Caco-2 (cell line): ENCODE measurements at regions not wholly inside any gene's neighbourhood (a gene's known extent, or its start where the extent isn't known, plus 50 kb on each side); places are given as distances from the start of the nearest gene placed in this dataset.

Source experiments
- BruUV-seq: library from RNA; stranded (reverse); fragments of 400-500 nt; replicated peaks from 2 replicates; lab custom pipeline; 2021; lab: Mats Ljungman, UMichigan
- CTCF ChIA-PET: fragments of 300-600 bp; sonication (Branson Sonifier 250); formaldehyde crosslinking; loops from one replicate; lab custom pipeline; 2022; ENCODE audit warnings: antibody characterized with exemption; lab: Charles Lee
- POLR2A ChIA-PET: fragments of 300-600 bp; sonication (Branson Sonifier 250); formaldehyde crosslinking; loops from one replicate; lab custom pipeline; 2022; ENCODE audit warnings: antibody characterized with exemption; lab: Charles Lee
- DNase-seq, 2 experiments: peaks; one replicate each; pipeline versions ENCODE4 v3.0.0 to v3.0.0-alpha.2; 2020 to 2022
- H3K27me3 ChIP-seq: replicated peaks from 2 replicates; pipeline ENCODE4 v1.6.0; 2011; ENCODE audit warnings: low read length; ENCODE audit not compliant: control insufficient read depth, insufficient read depth
- H3K36me3 ChIP-seq: 2 replicates; pipeline ENCODE4 v1.5.1; 2011; ENCODE audit warnings: low read length; ENCODE audit not compliant: control insufficient read depth, insufficient read depth
- H3K4me1 ChIP-seq: fragments of 250-450 bp; sonication (Bioruptor Pico); 2 replicates; pipeline ENCODE4 v1.5.1; 2020; ENCODE audit warnings: mild to moderate bottlenecking
- H3K4me3 ChIP-seq: 2 replicates; pipeline ENCODE4 v1.5.1; 2011; ENCODE audit warnings: low read depth, mild to moderate bottlenecking, control low read depth, low read length
- H3K9me3 ChIP-seq: fragments of 250-450 bp; sonication (Bioruptor Pico); 2 replicates; pipeline ENCODE4 v1.5.1; 2020; ENCODE audit warnings: mild to moderate bottlenecking, moderate library complexity
- H3K27ac Mint-ChIP-seq: one replicate; pipeline ENCODE4 v1.8.0; 2022; ENCODE audit warnings: mixed read lengths; ENCODE audit not compliant: unreplicated experiment
- H3K27me3 Mint-ChIP-seq: one replicate; pipeline ENCODE4 v1.8.0; 2022; ENCODE audit warnings: mixed read lengths; ENCODE audit not compliant: insufficient read depth, unreplicated experiment
- H3K36me3 Mint-ChIP-seq: one replicate; pipeline ENCODE4 v1.8.0; 2022; ENCODE audit warnings: mild to moderate bottlenecking, mixed read lengths; ENCODE audit not compliant: insufficient read depth, unreplicated experiment
- H3K4me1 Mint-ChIP-seq: one replicate; pipeline ENCODE4 v1.8.0; 2022; ENCODE audit warnings: low read depth, mixed read lengths; ENCODE audit not compliant: unreplicated experiment
- H3K4me3 Mint-ChIP-seq: one replicate; pipeline ENCODE4 v1.8.0; 2022; ENCODE audit warnings: mild to moderate bottlenecking, moderate library complexity, mixed read lengths; ENCODE audit not compliant: unreplicated experiment
- H3K9me3 Mint-ChIP-seq: one replicate; pipeline ENCODE4 v1.8.0; 2022; ENCODE audit warnings: mixed read lengths; ENCODE audit not compliant: unreplicated experiment
- CTCF ChIP-seq, 2 experiments: fragments of 200-600 bp in 1 of 2; IDR thresholded peaks; 1 replicate in 1 of 2; 2 replicates in 1 of 2; pipeline versions ENCODE4 v1.5.1 to v1.8.0; 2011 to 2022; ENCODE audit warnings: antibody characterized with exemption in 1 of 2, control low read depth in 1 of 2, inconsistent platforms in 1 of 2, low read depth in 1 of 2, low read length in 1 of 2, mild to moderate bottlenecking in 1 of 2, moderate library complexity in 1 of 2; ENCODE audit not compliant: insufficient read depth in 1 of 2, severe bottlenecking in 1 of 2, unreplicated experiment in 1 of 2
- intact Hi-C: fragments of 100-400 bp; cut with micrococcal nuclease; formaldehyde crosslinking; loops from one replicate; pipeline ENCODE4 v1.10.0; 2022; ENCODE audit not compliant: unreplicated experiment

GRCh38 chr13:109368230-109368629 lies 418.2 kb downstream of the IRS2 start:
- no peaks in the 10 kb centered on the region for H3K27me3 Mint-ChIP-seq
- DNase-seq: no peak
- Histone ChIP-seq H3K4me1 (no peaks in the 10 kb centered on the region), H3K27me3 (no peaks in the 10 kb centered on the region), H3K36me3 (no peaks in the 10 kb centered on the region), H3K9me3 (0 out of 2 replicates have a peak, but pooled peaks cover 8% of the 10 kb centered on the region), H3K4me3 (no peak overlapping the region)
- H3K4me1 Mint-ChIP-seq: no peaks in the 10 kb centered on the region
- no peak overlapping the region for H3K27ac Mint-ChIP-seq
- intact Hi-C loops: no loop called here
- no TSS peak for BruUV-seq
- CTCF ChIA-PET: no interaction called here
- H3K9me3 Mint-ChIP-seq: no peaks in the 10 kb centered on the region
- H3K4me3 Mint-ChIP-seq: no peak overlapping the region
- H3K36me3 Mint-ChIP-seq: no peaks in the 10 kb centered on the region
- POLR2A ChIA-PET: no interaction called here
- TF ChIP-seq CTCF (IDR thresholded peaks at IDR 0.05; ENCODE audit: insufficient read depth in 1 of 2, low read depth in 1 of 2, low read length in 1 of 2, severe bottlenecking in 1 of 2, unreplicated experiment in 1 of 2): no peak

GRCh38 chr13:109366525-109366924 lies 419.9 kb downstream of the IRS2 start:
- no peak overlapping the region for H3K4me3 Mint-ChIP-seq
- no peaks in the 10 kb centered on the region for H3K36me3 Mint-ChIP-seq
- intact Hi-C loops: no loop called here

GRCh38 chr13:109363431-109363830 lies 423.0 kb downstream of the IRS2 start:
- TF ChIP-seq CTCF (IDR thresholded peaks at IDR 0.05; ENCODE audit: insufficient read depth in 1 of 2, low read depth in 1 of 2, low read length in 1 of 2, severe bottlenecking in 1 of 2, unreplicated experiment in 1 of 2): no peak
- Mint-ChIP-seq H3K9me3 (no peaks in the 10 kb centered on the region), H3K27me3 (no peaks in the 10 kb centered on the region), H3K4me1 (no peaks in the 10 kb centered on the region), H3K27ac (no peak overlapping the region), H3K36me3 (no peaks in the 10 kb centered on the region), H3K4me3 (no peak overlapping the region)
- H3K4me1 ChIP-seq: no peaks in the 10 kb centered on the region
- BruUV-seq: no TSS peak
- H3K36me3 ChIP-seq: no peaks in the 10 kb centered on the region
- no peaks in the 10 kb centered on the region for H3K27me3 ChIP-seq
- POLR2A ChIA-PET: no interaction called here
- H3K4me3 ChIP-seq: no peak overlapping the region
- intact Hi-C loops: no loop called here
- DNase-seq: no peak
- CTCF ChIA-PET: no interaction called here
- 0 out of 2 replicates have a peak, but pooled peaks cover 8% of the 10 kb centered on the region for H3K9me3 ChIP-seq

More at GRCh38 chr13:109366525-109366924, 419.9 kb downstream of the IRS2 start:
- no peak for TF ChIP-seq CTCF (IDR thresholded peaks at IDR 0.05; ENCODE audit: insufficient read depth in 1 of 2, low read depth in 1 of 2, low read length in 1 of 2, severe bottlenecking in 1 of 2, unreplicated experiment in 1 of 2)
- ChIA-PET CTCF (no interaction called here), POLR2A (no interaction called here)
- H3K9me3 ChIP-seq: 0 out of 2 replicates have a peak, but pooled peaks cover 8% of the 10 kb centered on the region
- no peaks in the 10 kb centered on the region for H3K36me3 ChIP-seq
- peak in 1 of 2 experiments; percentile 18 for DNase-seq
- H3K27me3 Mint-ChIP-seq: no peaks in the 10 kb centered on the region
- H3K4me3 ChIP-seq: no peak overlapping the region
- H3K27me3 ChIP-seq: no peaks in the 10 kb centered on the region
- BruUV-seq: no TSS peak
- H3K9me3 Mint-ChIP-seq: no peaks in the 10 kb centered on the region
- no peaks in the 10 kb centered on the region for H3K4me1 Mint-ChIP-seq
- no peaks in the 10 kb centered on the region for H3K4me1 ChIP-seq
- H3K27ac Mint-ChIP-seq: no peak overlapping the region
